PC-9 (cell line): ENCODE measurements at regions not wholly inside any gene's neighbourhood (a gene's known extent, or its start where the extent isn't known, plus 50 kb on each side); places are given as distances from the start of the nearest gene placed in this dataset.

Source experiments
- EZH2 ChIP-seq: fragments of 200-600 bp; sonication (generic); IDR thresholded peaks from 2 replicates; pipeline ENCODE4 v1.8.0; 2017; ENCODE audit warnings: antibody characterized with exemption, low read depth
- TF ChIP-seq, protein P1 (sequence below): fragments of 200-600 bp; sonication (generic); conservative IDR thresholded peaks from 2 replicates; pipeline ENCODE4 v1.6.1; 2017; ENCODE audit warnings: mixed run types, antibody characterized with exemption, mild to moderate bottlenecking, moderate library complexity

- TF ChIP-seq, protein P1, sequence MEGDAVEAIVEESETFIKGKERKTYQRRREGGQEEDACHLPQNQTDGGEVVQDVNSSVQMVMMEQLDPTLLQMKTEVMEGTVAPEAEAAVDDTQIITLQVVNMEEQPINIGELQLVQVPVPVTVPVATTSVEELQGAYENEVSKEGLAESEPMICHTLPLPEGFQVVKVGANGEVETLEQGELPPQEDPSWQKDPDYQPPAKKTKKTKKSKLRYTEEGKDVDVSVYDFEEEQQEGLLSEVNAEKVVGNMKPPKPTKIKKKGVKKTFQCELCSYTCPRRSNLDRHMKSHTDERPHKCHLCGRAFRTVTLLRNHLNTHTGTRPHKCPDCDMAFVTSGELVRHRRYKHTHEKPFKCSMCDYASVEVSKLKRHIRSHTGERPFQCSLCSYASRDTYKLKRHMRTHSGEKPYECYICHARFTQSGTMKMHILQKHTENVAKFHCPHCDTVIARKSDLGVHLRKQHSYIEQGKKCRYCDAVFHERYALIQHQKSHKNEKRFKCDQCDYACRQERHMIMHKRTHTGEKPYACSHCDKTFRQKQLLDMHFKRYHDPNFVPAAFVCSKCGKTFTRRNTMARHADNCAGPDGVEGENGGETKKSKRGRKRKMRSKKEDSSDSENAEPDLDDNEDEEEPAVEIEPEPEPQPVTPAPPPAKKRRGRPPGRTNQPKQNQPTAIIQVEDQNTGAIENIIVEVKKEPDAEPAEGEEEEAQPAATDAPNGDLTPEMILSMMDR, result no peak
- no peak for TF ChIP-seq EZH2
Measured at GRCh38 chr3:30465454-30465853, 140.9 kb upstream of the TGFBR2 start.
